GM21515 (cell line): ENCODE measurements at regions not wholly inside any gene's neighbourhood (a gene's known extent, or its start where the extent isn't known, plus 50 kb on each side); places are given as distances from the start of the nearest gene placed in this dataset.
"Not testable (repeated sequence)": the region's sequence is repeated elsewhere in the genome, so short reads cannot be mapped to it uniquely, and the experiment has no call there.

Experiments used
- ATAC-seq: cut with Tn5 transposase; IDR thresholded peaks from one replicate; pipeline ENCODE4 v1.9.1; 2021; ENCODE audit not compliant: unreplicated experiment

- no peak for ATAC-seq
Observed at GRCh38 chr4:85153221-85153620, 186.7 kb upstream of the WDFY3 start.

- no peak for ATAC-seq
Observed at GRCh38 chr4:85154591-85154990, 188.1 kb upstream of the WDFY3 start.

- ATAC-seq: no peak
Observed at GRCh38 chr4:85165808-85166207, 199.3 kb upstream of the WDFY3 start.

DNA sequence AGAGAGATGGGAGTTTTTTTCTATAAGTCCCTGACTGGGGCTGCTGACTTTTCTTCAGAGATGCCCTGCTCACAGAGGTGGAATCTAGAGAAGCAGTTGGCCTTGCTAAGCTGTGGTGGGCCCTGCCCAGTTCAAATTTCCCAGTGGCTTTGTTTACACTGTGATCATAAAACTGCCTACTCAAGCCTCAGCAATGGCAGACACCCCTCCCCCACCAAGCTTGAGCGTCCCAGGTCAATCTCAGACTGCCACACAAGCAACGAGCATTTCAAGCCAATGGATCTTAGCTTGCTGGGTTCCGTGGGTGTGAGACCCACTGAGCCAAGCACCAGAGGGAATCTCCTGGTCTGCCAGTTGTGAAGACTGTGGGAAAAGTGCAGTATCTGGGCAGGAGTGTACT, 199.8 kb upstream of the WDFY3 start:
- no peak for ATAC-seq

- ATAC-seq: no peak
Observed at GRCh38 chr4:85168234-85168834, 201.8 kb upstream of the WDFY3 start.

GRCh38 chr4:85170241-85170640, 203.8 kb upstream of the WDFY3 start:
- ATAC-seq: no peak

- ATAC-seq: no peak
Observed at GRCh38 chr4:85175190-85175589, 208.7 kb upstream of the WDFY3 start.

- ATAC-seq: no peak
Observed at GRCh38 chr4:85177092-85177491, 210.6 kb upstream of the WDFY3 start.

GRCh38 chr4:85177679-85178078, 211.2 kb upstream of the WDFY3 start:
- no peak for ATAC-seq

GRCh38 chr4:85180533-85180932, 214.0 kb upstream of the WDFY3 start:
- no peak for ATAC-seq

GRCh38 chr4:85187106-85187505, 220.6 kb upstream of the WDFY3 start:
- no peak for ATAC-seq

- ATAC-seq: not testable (repeated sequence)
Observed at GRCh38 chr4:85196015-85196414, 229.5 kb upstream of the WDFY3 start.

DNA sequence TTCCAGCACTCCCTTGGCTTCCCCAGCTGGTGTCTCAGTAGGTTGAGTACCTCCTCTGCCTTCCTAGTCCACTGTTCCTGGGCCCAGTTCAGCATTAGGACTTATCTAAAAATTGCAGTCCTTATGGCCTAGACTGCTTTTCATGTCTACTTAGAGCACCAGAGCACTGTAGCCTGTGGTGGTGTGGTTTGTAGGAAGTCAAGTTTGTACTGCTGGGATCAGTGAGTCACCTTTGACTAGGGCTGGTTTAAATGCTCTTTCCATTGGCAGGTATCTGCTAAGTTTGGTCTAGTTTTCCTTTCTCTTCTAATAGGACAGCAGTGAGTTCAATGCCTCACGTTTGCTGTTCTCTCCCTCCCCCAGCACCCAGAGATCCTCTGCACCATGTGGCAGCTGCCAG, 233.6 kb upstream of the WDFY3 start:
- ATAC-seq: no peak

- no peak for ATAC-seq
Observed at GRCh38 chr4:85209161-85209560, 242.7 kb upstream of the WDFY3 start.

GRCh38 chr4:85210353-85210752, 243.9 kb upstream of the WDFY3 start:
- ATAC-seq: no peak

- not testable (repeated sequence) for ATAC-seq
Observed at GRCh38 chr4:85216571-85216970, 250.1 kb upstream of the WDFY3 start.

GRCh38 chr4:85218756-85219155, 252.3 kb upstream of the WDFY3 start:
- ATAC-seq: no peak

GRCh38 chr4:85221606-85222005, 253.3 kb upstream of the ARHGAP24 start:
- ATAC-seq: no peak

- ATAC-seq: no peak
Observed at GRCh38 chr4:85222561-85222960, 252.4 kb upstream of the ARHGAP24 start.

DNA sequence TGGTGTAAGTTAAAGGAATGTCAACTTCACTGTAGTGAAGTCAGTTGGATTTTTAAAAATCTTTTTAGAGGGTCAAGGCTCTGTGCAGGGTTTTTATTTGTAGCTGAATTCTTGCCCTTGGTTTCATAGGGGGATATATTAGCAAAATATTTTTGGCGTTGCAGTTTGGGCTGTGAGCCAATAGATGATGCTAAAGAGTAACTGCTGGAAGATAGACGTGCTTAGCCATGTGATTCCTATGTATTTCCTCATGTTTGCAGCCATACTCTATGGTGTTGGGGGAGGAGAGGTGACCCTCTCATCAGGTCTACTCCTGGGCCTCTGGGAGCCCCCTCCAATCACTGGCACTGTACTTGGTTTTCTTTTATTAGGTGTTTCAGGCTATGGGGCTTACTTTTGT, 246.7 kb upstream of the ARHGAP24 start:
- ATAC-seq: no peak

GRCh38 chr4:85233516-85233915, 241.4 kb upstream of the ARHGAP24 start:
- ATAC-seq: no peak

- no peak for ATAC-seq
Observed at GRCh38 chr4:85243857-85244256, 231.1 kb upstream of the ARHGAP24 start.

- ATAC-seq: no peak
Observed at GRCh38 chr4:85244638-85245037, 230.3 kb upstream of the ARHGAP24 start.

DNA sequence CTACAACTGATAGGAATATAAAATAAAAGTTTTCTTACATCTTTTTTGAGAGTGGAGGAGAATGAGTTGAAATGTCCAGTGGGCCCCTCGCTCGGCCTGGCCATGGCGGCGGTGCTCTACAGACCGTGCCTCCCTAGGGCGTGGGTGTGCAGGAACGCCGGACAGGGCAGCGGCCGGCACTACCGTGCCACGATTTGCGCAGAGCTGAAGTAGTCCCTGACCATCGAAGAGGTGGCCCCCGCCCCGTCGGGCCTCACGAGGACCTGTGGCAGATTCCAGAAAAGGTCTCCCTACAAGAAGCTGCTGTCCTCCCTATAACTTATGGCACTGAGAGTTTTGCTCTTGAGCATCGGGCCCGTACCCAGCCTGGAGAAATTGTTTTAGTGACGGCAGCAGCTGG, 228.9 kb upstream of the ARHGAP24 start:
- ATAC-seq: no peak
